CD8-positive, alpha-beta memory T cell (primary cell): ENCODE measurements at regions not wholly inside any gene's neighbourhood (a gene's known extent, or its start where the extent isn't known, plus 50 kb on each side); places are given as distances from the start of the nearest gene placed in this dataset.
"Not testable (repeated sequence)": the region's sequence is repeated elsewhere in the genome, so short reads cannot be mapped to it uniquely, and the experiment has no call there.

Source experiments
- CTCF ChIA-PET: fragments of 350-600 bp; sonication (Branson Sonifier 250); formaldehyde crosslinking; loops from one replicate; lab custom pipeline; 2021; ENCODE audit warnings: antibody characterized with exemption; lab: Charles Lee
- POLR2A ChIA-PET: fragments of 350-600 bp; sonication (Branson Sonifier 250); formaldehyde crosslinking; loops from one replicate; lab custom pipeline; 2021; ENCODE audit warnings: antibody characterized with exemption; lab: Charles Lee
- DNase-seq, 5 donors: peaks; one replicate each; pipeline versions ENCODE4 v3.0.0 to v3.0.0-alpha.2; 2020 to 2022; ENCODE audit warnings: mixed read lengths in 1 of 5
- H3K27ac ChIP-seq: one replicate; pipeline ENCODE4 v1.7.0; 2013; ENCODE audit warnings: low read depth, mild to moderate bottlenecking, low read length, moderate library complexity
- H3K27me3 ChIP-seq: 2 replicates; pipeline ENCODE4 v1.7.0; 2013; ENCODE audit warnings: low read length, mild to moderate bottlenecking; ENCODE audit not compliant: insufficient read depth, poor library complexity, severe bottlenecking
- H3K36me3 ChIP-seq: 2 replicates; pipeline ENCODE4 v1.7.0; 2013; ENCODE audit warnings: mild to moderate bottlenecking, low read length, moderate library complexity; ENCODE audit not compliant: insufficient read depth
- H3K4me1 ChIP-seq: 2 replicates; pipeline ENCODE4 v1.7.0; 2013; ENCODE audit warnings: mild to moderate bottlenecking, low read length, moderate library complexity; ENCODE audit not compliant: insufficient read depth
- H3K4me3 ChIP-seq: 2 replicates; pipeline ENCODE4 v1.7.0; 2013; ENCODE audit warnings: mild to moderate bottlenecking, low read length
- H3K9me3 ChIP-seq: 2 replicates; pipeline ENCODE4 v1.7.0; 2013; ENCODE audit warnings: mild to moderate bottlenecking, low read length
- H3K27ac Mint-ChIP-seq, 8 donors: one replicate each; pipeline ENCODE4 v1.8.0; 2020 to 2021; ENCODE audit warnings: mixed read lengths in 8 of 8, mild to moderate bottlenecking in 6 of 8, inconsistent platforms in 3 of 8, moderate library complexity in 3 of 8
- H3K27me3 Mint-ChIP-seq, 2 donors: one replicate each; pipeline ENCODE4 v1.8.0; 2020 to 2021; ENCODE audit warnings: mixed read lengths in 2 of 2, mild to moderate bottlenecking in 1 of 2, moderate library complexity in 1 of 2
- H3K36me3 Mint-ChIP-seq, 3 donors: one replicate each; pipeline ENCODE4 v1.8.0; 2020 to 2021; ENCODE audit warnings: mixed read lengths in 3 of 3, inconsistent platforms in 1 of 3, mild to moderate bottlenecking in 1 of 3
- H3K4me1 Mint-ChIP-seq, 3 donors: one replicate each; pipeline ENCODE4 v1.8.0; 2020 to 2021; ENCODE audit warnings: mixed read lengths in 3 of 3, inconsistent platforms in 1 of 3, mild to moderate bottlenecking in 1 of 3
- H3K4me3 Mint-ChIP-seq, 7 donors: one replicate each; pipeline ENCODE4 v1.8.0; 2020 to 2021; ENCODE audit warnings: mixed read lengths in 7 of 7, mild to moderate bottlenecking in 6 of 7, moderate library complexity in 4 of 7, inconsistent platforms in 2 of 7
- H3K9me3 Mint-ChIP-seq, 5 donors: one replicate each; pipeline ENCODE4 v1.8.0; 2020 to 2022; ENCODE audit warnings: mixed read lengths in 5 of 5, mild to moderate bottlenecking in 3 of 5, moderate library complexity in 2 of 5, inconsistent platforms in 1 of 5

DNA sequence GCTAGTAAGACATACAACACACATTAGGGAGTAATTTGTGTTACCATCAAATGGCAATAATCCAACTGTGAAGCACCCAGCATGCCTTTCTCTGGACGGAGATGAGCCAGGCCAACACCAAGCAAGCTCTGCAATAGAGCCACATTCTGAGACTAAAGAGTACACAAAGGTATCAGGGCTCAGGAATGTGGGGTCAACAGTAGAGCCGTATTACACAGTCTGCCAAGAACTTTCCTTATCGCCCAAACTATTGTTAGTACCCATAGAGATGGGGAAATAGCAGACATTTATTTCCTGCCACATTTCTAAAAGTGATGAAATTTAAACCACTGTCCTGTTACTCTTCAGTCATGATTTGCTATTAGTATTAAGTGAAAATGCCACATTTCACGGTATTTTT lies 113.7 kb downstream of the BMP4 start:
- DNase-seq = no peak
- no peaks in the 10 kb centered on the region for H3K36me3 ChIP-seq
- no peak overlapping the region for H3K4me3 ChIP-seq
- H3K4me1 ChIP-seq = no peaks in the 10 kb centered on the region
- no peaks in the 10 kb centered on the region for H3K9me3 ChIP-seq
- Mint-ChIP-seq H3K27me3 (no peaks in the 10 kb centered on the region), H3K36me3 (no peaks in the 10 kb centered on the region), H3K4me3 (no peak overlapping the region), H3K9me3 (peaks cover 7 to 10% (median 8%) of the 10 kb centered on the region in 5 donors), H3K4me1 (no peaks in the 10 kb centered on the region), H3K27ac (no peak overlapping the region)
- H3K27me3 ChIP-seq = no peaks in the 10 kb centered on the region
- no peak overlapping the region for H3K27ac ChIP-seq
- ChIA-PET POLR2A (no interaction called here), CTCF (no interaction called here)

DNA sequence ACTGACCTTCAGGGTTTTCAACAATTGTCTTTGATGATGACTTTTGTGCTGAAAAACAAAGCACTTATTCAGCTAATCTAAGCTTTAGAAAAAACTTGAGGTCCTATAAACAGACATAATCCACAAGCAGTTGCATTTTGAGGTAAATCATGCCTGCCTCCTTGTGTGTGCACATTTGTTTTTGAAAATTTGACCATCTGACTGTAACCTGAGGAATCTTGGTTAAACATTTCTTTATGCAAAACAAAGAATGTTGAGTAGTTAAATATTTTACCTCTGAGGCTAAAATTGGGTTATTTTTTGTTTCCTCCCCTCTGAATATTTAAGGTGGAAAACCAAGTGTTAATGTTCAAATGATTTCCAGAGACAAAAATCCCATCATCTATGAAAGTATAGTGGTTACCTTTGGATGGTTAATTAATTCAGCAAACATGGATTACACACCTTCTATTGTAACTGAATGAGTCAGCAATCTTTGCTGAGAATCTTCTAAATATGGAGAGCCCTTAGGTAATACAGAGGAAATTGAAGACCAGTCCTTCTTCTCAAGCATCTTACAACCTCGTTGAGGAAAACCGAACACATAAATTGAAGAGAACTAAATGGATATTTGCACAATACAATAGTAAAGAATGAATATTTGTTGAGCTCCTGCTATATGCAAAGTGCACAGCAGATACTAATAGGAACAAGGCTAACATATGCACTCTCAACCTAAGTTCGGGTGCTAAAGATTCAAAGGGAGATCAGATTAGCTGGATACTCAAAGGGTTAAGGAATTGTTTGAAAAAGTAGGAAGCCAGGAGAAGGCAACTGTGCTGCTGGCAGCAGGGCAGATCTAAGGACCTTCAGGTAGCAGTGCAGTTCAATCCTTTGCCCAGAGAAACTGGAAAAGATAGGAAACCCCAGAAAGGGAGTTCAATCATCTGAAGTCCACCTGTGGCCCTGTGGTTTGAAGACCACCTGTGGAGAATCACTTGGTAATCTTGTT lies 115.2 kb downstream of the BMP4 start:
- H3K27me3 Mint-ChIP-seq = no peaks in the 10 kb centered on the region
- POLR2A ChIA-PET = no interaction called here

GRCh38 chr14:53840444-53840843 lies 116.2 kb downstream of the BMP4 start:
- Histone ChIP-seq H3K4me3 (no peak overlapping the region), H3K27ac (no peak overlapping the region), H3K9me3 (no peaks in the 10 kb centered on the region), H3K27me3 (no peaks in the 10 kb centered on the region), H3K36me3 (no peaks in the 10 kb centered on the region), H3K4me1 (no peaks in the 10 kb centered on the region)
- Mint-ChIP-seq H3K4me3 (no peak overlapping the region), H3K9me3 (peaks cover 8 to 12% (median 10%) of the 10 kb centered on the region in 5 donors), H3K36me3 (no peaks in the 10 kb centered on the region), H3K4me1 (no peaks in the 10 kb centered on the region), H3K27ac (no peak overlapping the region), H3K27me3 (no peaks in the 10 kb centered on the region)
- POLR2A ChIA-PET = no interaction called here
- no peak for DNase-seq
- CTCF ChIA-PET = no interaction called here

More for the DNA sequence above, 115.2 kb downstream of the BMP4 start:
- DNase-seq = no peak
- Histone ChIP-seq H3K36me3 (no peaks in the 10 kb centered on the region), H3K27me3 (no peaks in the 10 kb centered on the region), H3K9me3 (no peaks in the 10 kb centered on the region), H3K4me3 (no peak overlapping the region), H3K27ac (no peak overlapping the region), H3K4me1 (no peaks in the 10 kb centered on the region)
- Mint-ChIP-seq H3K27ac (no peak overlapping the region), H3K4me3 (no peak overlapping the region), H3K4me1 (no peaks in the 10 kb centered on the region), H3K9me3 (peaks cover 8 to 11% (median 10%) of the 10 kb centered on the region in 5 donors), H3K36me3 (no peaks in the 10 kb centered on the region)
- CTCF ChIA-PET = no interaction called here

GRCh38 chr14:53838374-53838773 lies 118.3 kb downstream of the BMP4 start:
- no peaks in the 10 kb centered on the region for H3K27me3 ChIP-seq
- H3K36me3 ChIP-seq = no peaks in the 10 kb centered on the region
- Mint-ChIP-seq H3K9me3 (peaks cover 8 to 12% (median 10%) of the 10 kb centered on the region in 5 donors), H3K27ac (no peak overlapping the region), H3K36me3 (no peaks in the 10 kb centered on the region), H3K27me3 (no peaks in the 10 kb centered on the region), H3K4me1 (no peaks in the 10 kb centered on the region), H3K4me3 (no peak overlapping the region)
- ChIA-PET CTCF (no interaction called here), POLR2A (no interaction called here)
- no peaks in the 10 kb centered on the region for H3K4me1 ChIP-seq
- H3K9me3 ChIP-seq = no peaks in the 10 kb centered on the region
- H3K4me3 ChIP-seq = no peak overlapping the region
- DNase-seq = no peak
- H3K27ac ChIP-seq = no peak overlapping the region

GRCh38 chr14:53837656-53838055 lies 119.0 kb downstream of the BMP4 start:
- H3K27me3 Mint-ChIP-seq, H3K27me3 ChIP-seq, H3K36me3 Mint-ChIP-seq, H3K9me3 ChIP-seq, H3K4me1 ChIP-seq, CTCF ChIA-PET, POLR2A ChIA-PET, H3K4me1 Mint-ChIP-seq, DNase-seq, H3K4me3 Mint-ChIP-seq, H3K27ac Mint-ChIP-seq, H3K4me3 ChIP-seq, H3K27ac ChIP-seq, H3K36me3 ChIP-seq: not testable (repeated sequence)
- peaks cover 8 to 12% (median 10%) of the 10 kb centered on the region in 5 donors for H3K9me3 Mint-ChIP-seq

DNA sequence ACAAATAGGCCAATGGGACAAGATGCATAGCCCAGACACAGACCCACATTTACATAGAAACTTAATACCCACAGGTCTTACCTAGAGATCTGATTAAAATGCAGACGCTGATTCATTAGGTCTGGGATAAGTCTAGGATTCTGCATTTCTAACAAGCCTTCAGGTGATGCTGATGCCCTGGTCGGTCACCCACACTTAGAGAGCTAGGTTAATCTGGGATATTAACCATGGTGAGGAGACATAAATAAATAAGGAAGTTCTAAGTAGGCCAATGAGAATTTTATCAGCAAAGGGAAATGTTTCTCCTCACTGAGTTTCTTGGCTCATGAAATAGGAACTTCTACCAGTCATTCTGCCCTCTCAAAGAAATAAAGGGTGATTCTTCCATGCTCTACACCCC lies 120.1 kb downstream of the BMP4 start:
- ChIA-PET POLR2A (no interaction called here), CTCF (no interaction called here)
- no peak overlapping the region for H3K4me3 Mint-ChIP-seq
- no peaks in the 10 kb centered on the region for H3K27me3 ChIP-seq
- H3K27ac ChIP-seq = no peak overlapping the region
- no peak overlapping the region for H3K4me3 ChIP-seq
- H3K27ac Mint-ChIP-seq = no peak overlapping the region
- H3K36me3 ChIP-seq = no peaks in the 10 kb centered on the region
- H3K27me3 Mint-ChIP-seq = no peaks in the 10 kb centered on the region
- no peaks in the 10 kb centered on the region for H3K4me1 ChIP-seq
- H3K9me3 Mint-ChIP-seq = peaks cover 8 to 12% (median 10%) of the 10 kb centered on the region in 5 donors
- H3K36me3 Mint-ChIP-seq = no peaks in the 10 kb centered on the region
- no peaks in the 10 kb centered on the region for H3K9me3 ChIP-seq
- no peak for DNase-seq
- no peaks in the 10 kb centered on the region for H3K4me1 Mint-ChIP-seq

DNA sequence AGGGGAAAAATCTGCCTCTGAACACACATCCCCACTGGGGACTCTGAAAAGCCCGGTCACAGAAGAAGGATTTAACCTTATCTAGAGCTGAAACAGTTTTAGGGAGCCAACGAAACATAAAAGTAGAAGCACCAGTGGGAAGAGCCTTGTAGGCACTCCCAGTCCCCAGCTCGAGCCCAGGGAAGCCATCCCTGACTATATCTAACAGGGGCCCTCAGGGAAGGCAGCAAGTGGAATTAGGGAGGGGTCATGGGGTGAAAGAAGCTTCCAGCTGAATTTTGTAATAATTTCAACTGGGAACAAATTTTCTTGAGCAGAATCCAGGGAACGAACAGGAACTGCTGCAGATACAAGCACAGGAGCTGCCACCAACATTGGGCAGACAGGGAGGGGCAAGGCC lies 127.8 kb downstream of the BMP4 start:
- Mint-ChIP-seq H3K36me3 (no peaks in the 10 kb centered on the region), H3K4me1 (no peaks in the 10 kb centered on the region), H3K27ac (no peak overlapping the region), H3K27me3 (no peaks in the 10 kb centered on the region), H3K4me3 (no peak overlapping the region), H3K9me3 (peaks cover 0 to 7% (median 2%) of the 10 kb centered on the region in 5 donors)
- Histone ChIP-seq H3K9me3 (no peaks in the 10 kb centered on the region), H3K4me1 (no peaks in the 10 kb centered on the region), H3K27ac (no peak overlapping the region), H3K36me3 (no peaks in the 10 kb centered on the region), H3K4me3 (no peak overlapping the region), H3K27me3 (no peaks in the 10 kb centered on the region)
- POLR2A ChIA-PET = no interaction called here
- no peak for DNase-seq
- CTCF ChIA-PET = no interaction called here

GRCh38 chr14:53824061-53824460 lies 132.6 kb downstream of the BMP4 start:
- H3K27ac Mint-ChIP-seq = no peak overlapping the region
- ChIA-PET CTCF (no interaction called here), POLR2A (no interaction called here)
- peaks cover 0 to 4% (median 0%) of the 10 kb centered on the region in 5 donors for H3K9me3 Mint-ChIP-seq
- no peaks in the 10 kb centered on the region for H3K36me3 Mint-ChIP-seq
- Histone ChIP-seq H3K36me3 (no peaks in the 10 kb centered on the region), H3K27ac (no peak overlapping the region), H3K4me1 (no peaks in the 10 kb centered on the region), H3K9me3 (no peaks in the 10 kb centered on the region), H3K27me3 (no peaks in the 10 kb centered on the region), H3K4me3 (no peak overlapping the region)
- no peak for DNase-seq
- H3K4me1 Mint-ChIP-seq = no peaks in the 10 kb centered on the region
- peak overlapping the region in 1 of 7 donors; percentile 55 for H3K4me3 Mint-ChIP-seq
- no peaks in the 10 kb centered on the region for H3K27me3 Mint-ChIP-seq
